Hepatocyte (in vitro differentiated cells): ENCODE measurements at regions not wholly inside any gene's neighbourhood (a gene's known extent, or its start where the extent isn't known, plus 50 kb on each side); places are given as distances from the start of the nearest gene placed in this dataset.

Source experiments
- EZH2phosphoT487 ChIP-seq: fragments of 200-600 bp; sonication (generic); IDR thresholded peaks from one replicate; pipeline ENCODE4 v1.6.1; 2018; ENCODE audit warnings: antibody characterized with exemption, mild to moderate bottlenecking, low read depth, moderate library complexity; ENCODE audit not compliant: unreplicated experiment, severe bottlenecking
- TF ChIP-seq, protein P1 (sequence below): fragments of 200-600 bp; sonication (generic); IDR thresholded peaks from 2 replicates; pipeline ENCODE4 v1.5.1; 2016; ENCODE audit warnings: antibody characterized with exemption, mild to moderate bottlenecking; ENCODE audit not compliant: poor library complexity

GRCh38 chr1:163774978-163775620 is 453.3 kb downstream of the NUF2 start:
- no peak for TF ChIP-seq EZH2phosphoT487
- TF ChIP-seq, protein P1, sequence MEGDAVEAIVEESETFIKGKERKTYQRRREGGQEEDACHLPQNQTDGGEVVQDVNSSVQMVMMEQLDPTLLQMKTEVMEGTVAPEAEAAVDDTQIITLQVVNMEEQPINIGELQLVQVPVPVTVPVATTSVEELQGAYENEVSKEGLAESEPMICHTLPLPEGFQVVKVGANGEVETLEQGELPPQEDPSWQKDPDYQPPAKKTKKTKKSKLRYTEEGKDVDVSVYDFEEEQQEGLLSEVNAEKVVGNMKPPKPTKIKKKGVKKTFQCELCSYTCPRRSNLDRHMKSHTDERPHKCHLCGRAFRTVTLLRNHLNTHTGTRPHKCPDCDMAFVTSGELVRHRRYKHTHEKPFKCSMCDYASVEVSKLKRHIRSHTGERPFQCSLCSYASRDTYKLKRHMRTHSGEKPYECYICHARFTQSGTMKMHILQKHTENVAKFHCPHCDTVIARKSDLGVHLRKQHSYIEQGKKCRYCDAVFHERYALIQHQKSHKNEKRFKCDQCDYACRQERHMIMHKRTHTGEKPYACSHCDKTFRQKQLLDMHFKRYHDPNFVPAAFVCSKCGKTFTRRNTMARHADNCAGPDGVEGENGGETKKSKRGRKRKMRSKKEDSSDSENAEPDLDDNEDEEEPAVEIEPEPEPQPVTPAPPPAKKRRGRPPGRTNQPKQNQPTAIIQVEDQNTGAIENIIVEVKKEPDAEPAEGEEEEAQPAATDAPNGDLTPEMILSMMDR: no peak
